Parathyroid adenoma (tissue), 2 donors: ENCODE measurements at regions not wholly inside any gene's neighbourhood (a gene's known extent, or its start where the extent isn't known, plus 50 kb on each side); places are given as distances from the start of the nearest gene placed in this dataset.

Source experiments
- H2AFZ ChIP-seq: fragments of 300-600 bp; sonication (generic); one replicate; pipeline ENCODE4 v1.7.0; 2017; ENCODE audit warnings: antibody characterized with exemption, mild to moderate bottlenecking
- H3K27ac ChIP-seq: fragments of 300-600 bp; sonication (generic); one replicate; pipeline ENCODE4 v1.7.0; 2017
- H3K27me3 ChIP-seq: fragments of 300-600 bp; sonication (generic); one replicate; pipeline ENCODE4 v1.7.0; 2017; ENCODE audit warnings: low read length; ENCODE audit not compliant: control insufficient read depth, insufficient read depth
- H3K36me3 ChIP-seq: fragments of 300-600 bp; sonication (generic); one replicate; pipeline ENCODE4 v1.7.0; 2017; ENCODE audit warnings: low read length; ENCODE audit not compliant: control insufficient read depth, insufficient read depth
- H3K4me1 ChIP-seq: fragments of 300-600 bp; sonication (generic); one replicate; pipeline ENCODE4 v1.7.0; 2017; ENCODE audit warnings: control low read depth
- H3K4me2 ChIP-seq: fragments of 300-600 bp; sonication (generic); one replicate; pipeline ENCODE4 v1.7.0; 2017; ENCODE audit warnings: low read length
- H3K4me3 ChIP-seq: fragments of 300-600 bp; sonication (generic); one replicate; pipeline ENCODE4 v1.7.0; 2017; ENCODE audit warnings: low read depth, low read length
- H3K79me2 ChIP-seq: fragments of 300-600 bp; sonication (generic); one replicate; pipeline ENCODE4 v1.7.0; 2017; ENCODE audit warnings: control low read depth
- H3K9ac ChIP-seq: fragments of 300-600 bp; sonication (generic); one replicate; pipeline ENCODE4 v1.7.0; 2017; ENCODE audit warnings: mild to moderate bottlenecking
- H3K9me3 ChIP-seq: fragments of 300-600 bp; sonication (generic); one replicate; pipeline ENCODE4 v1.7.0; 2017; ENCODE audit warnings: low read length; ENCODE audit not compliant: control insufficient read depth
- TF ChIP-seq, protein P1 (sequence below): fragments of 300-600 bp; sonication (generic); IDR thresholded peaks from one replicate; pipeline ENCODE4 v1.7.0; 2017; ENCODE audit warnings: antibody characterized with exemption, mild to moderate bottlenecking
- donor health status: primary hyperparathyroidism.

DNA sequence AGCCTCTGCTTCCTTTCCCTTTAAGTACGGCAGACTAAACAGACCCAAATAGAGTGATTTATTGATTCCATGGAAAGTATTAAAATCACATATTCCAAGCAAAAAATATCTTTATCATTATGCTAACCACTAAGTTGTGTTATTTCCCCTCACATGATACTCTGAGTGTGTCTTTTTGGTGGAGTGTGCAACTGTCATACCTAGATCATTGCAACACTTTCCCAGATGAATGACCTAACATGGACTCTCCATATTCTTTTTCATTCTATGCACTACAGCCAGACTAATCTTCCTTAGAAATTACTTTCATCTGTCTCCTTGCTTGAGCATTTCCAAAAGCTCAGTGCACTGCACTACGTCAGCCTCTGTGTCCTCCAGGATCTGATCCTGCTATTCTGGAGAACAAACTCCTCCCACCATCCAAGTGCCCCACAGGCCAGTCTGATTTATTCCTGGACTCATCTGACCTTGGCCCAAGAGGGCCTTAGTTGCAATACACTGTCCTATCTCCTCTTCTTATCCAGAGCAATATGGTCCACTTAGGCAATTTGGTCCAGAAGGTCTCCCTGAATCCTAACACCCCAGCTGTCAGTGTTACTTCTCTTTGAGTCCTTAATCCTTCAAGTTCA lies 263.3 kb upstream of the KLF6 start:
- H3K27me3 ChIP-seq: no peaks in the 10 kb centered on the region
- no peaks in the 10 kb centered on the region for H3K79me2 ChIP-seq
- H3K4me1 ChIP-seq: no peaks in the 10 kb centered on the region
- H3K27ac ChIP-seq: no peak overlapping the region
- no peaks in the 10 kb centered on the region for H3K9me3 ChIP-seq
- TF ChIP-seq, protein P1, sequence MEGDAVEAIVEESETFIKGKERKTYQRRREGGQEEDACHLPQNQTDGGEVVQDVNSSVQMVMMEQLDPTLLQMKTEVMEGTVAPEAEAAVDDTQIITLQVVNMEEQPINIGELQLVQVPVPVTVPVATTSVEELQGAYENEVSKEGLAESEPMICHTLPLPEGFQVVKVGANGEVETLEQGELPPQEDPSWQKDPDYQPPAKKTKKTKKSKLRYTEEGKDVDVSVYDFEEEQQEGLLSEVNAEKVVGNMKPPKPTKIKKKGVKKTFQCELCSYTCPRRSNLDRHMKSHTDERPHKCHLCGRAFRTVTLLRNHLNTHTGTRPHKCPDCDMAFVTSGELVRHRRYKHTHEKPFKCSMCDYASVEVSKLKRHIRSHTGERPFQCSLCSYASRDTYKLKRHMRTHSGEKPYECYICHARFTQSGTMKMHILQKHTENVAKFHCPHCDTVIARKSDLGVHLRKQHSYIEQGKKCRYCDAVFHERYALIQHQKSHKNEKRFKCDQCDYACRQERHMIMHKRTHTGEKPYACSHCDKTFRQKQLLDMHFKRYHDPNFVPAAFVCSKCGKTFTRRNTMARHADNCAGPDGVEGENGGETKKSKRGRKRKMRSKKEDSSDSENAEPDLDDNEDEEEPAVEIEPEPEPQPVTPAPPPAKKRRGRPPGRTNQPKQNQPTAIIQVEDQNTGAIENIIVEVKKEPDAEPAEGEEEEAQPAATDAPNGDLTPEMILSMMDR: no peak
- no peaks in the 10 kb centered on the region for H3K36me3 ChIP-seq
- H3K9ac ChIP-seq: no peak overlapping the region
- no peak overlapping the region for H3K4me2 ChIP-seq
- H2AFZ ChIP-seq: no peak overlapping the region
- H3K4me3 ChIP-seq: no peak overlapping the region

GRCh38 chr10:4046712-4047354 lies 261.8 kb upstream of the KLF6 start:
- no peak overlapping the region for H3K4me2 ChIP-seq
- no peaks in the 10 kb centered on the region for H3K79me2 ChIP-seq
- H3K4me1 ChIP-seq: no peaks in the 10 kb centered on the region
- H2AFZ ChIP-seq: no peak overlapping the region
- no peak overlapping the region for H3K27ac ChIP-seq
- no peaks in the 10 kb centered on the region for H3K9me3 ChIP-seq
- no peaks in the 10 kb centered on the region for H3K27me3 ChIP-seq
- no peak overlapping the region for H3K4me3 ChIP-seq
- no peaks in the 10 kb centered on the region for H3K36me3 ChIP-seq
- no peak overlapping the region for H3K9ac ChIP-seq
- TF ChIP-seq, protein P1: no peak

GRCh38 chr10:4046030-4046429 lies 261.0 kb upstream of the KLF6 start:
- no peaks in the 10 kb centered on the region for H3K79me2 ChIP-seq
- H3K4me2 ChIP-seq: no peak overlapping the region
- no peaks in the 10 kb centered on the region for H3K4me1 ChIP-seq
- TF ChIP-seq, protein P1: no peak
- no peak overlapping the region for H2AFZ ChIP-seq
- no peak overlapping the region for H3K27ac ChIP-seq
- no peak overlapping the region for H3K9ac ChIP-seq
- no peaks in the 10 kb centered on the region for H3K9me3 ChIP-seq
- H3K36me3 ChIP-seq: no peaks in the 10 kb centered on the region
- H3K4me3 ChIP-seq: no peak overlapping the region
- H3K27me3 ChIP-seq: no peaks in the 10 kb centered on the region

GRCh38 chr10:4043897-4044665 lies 259.1 kb upstream of the KLF6 start:
- TF ChIP-seq, protein P1: no peak
- H3K4me3 ChIP-seq: no peak overlapping the region
- H3K27ac ChIP-seq: no peak overlapping the region
- no peaks in the 10 kb centered on the region for H3K4me1 ChIP-seq
- H2AFZ ChIP-seq: no peak overlapping the region
- no peaks in the 10 kb centered on the region for H3K36me3 ChIP-seq
- no peaks in the 10 kb centered on the region for H3K79me2 ChIP-seq
- H3K9ac ChIP-seq: no peak overlapping the region
- no peaks in the 10 kb centered on the region for H3K9me3 ChIP-seq
- H3K4me2 ChIP-seq: no peak overlapping the region
- H3K27me3 ChIP-seq: no peaks in the 10 kb centered on the region
